ENCODE measurements at regions not wholly inside any gene's neighbourhood (a gene's known extent, or its start where the extent isn't known, plus 50 kb on each side); places are given as distances from the start of the nearest gene placed in this dataset.

- TF ChIP-seq, protein P1, sequence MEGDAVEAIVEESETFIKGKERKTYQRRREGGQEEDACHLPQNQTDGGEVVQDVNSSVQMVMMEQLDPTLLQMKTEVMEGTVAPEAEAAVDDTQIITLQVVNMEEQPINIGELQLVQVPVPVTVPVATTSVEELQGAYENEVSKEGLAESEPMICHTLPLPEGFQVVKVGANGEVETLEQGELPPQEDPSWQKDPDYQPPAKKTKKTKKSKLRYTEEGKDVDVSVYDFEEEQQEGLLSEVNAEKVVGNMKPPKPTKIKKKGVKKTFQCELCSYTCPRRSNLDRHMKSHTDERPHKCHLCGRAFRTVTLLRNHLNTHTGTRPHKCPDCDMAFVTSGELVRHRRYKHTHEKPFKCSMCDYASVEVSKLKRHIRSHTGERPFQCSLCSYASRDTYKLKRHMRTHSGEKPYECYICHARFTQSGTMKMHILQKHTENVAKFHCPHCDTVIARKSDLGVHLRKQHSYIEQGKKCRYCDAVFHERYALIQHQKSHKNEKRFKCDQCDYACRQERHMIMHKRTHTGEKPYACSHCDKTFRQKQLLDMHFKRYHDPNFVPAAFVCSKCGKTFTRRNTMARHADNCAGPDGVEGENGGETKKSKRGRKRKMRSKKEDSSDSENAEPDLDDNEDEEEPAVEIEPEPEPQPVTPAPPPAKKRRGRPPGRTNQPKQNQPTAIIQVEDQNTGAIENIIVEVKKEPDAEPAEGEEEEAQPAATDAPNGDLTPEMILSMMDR (conservative IDR thresholded peaks at IDR 0.05; ENCODE audit: low read depth in 2 of 2): no peak
- TF ChIP-seq ZNF462 (CRISPR knock-in tag; IDR thresholded peaks at IDR 0.05) (no peak), EZH2 (IDR thresholded peaks at IDR 0.05; ENCODE audit: low read depth, unreplicated experiment) (no peak), POLR2AphosphoS5 (IDR thresholded peaks at IDR 0.05; ENCODE audit: low read depth) (no peak), ZNF331 (CRISPR knock-in tag; IDR thresholded peaks at IDR 0.05; ENCODE audit: low read depth) (no peak), STAT1 (IDR thresholded peaks at IDR 0.05; ENCODE audit: unreplicated experiment) (no peak), ZNF114 (CRISPR knock-in tag; IDR thresholded peaks at IDR 0.05) (no peak), EZH2phosphoT487 (IDR thresholded peaks at IDR 0.05; ENCODE audit: unreplicated experiment) (no peak), CREB1 (CRISPR knock-in tag; IDR thresholded peaks at IDR 0.05; ENCODE audit: low read depth) (no peak), JUNB (IDR thresholded peaks at IDR 0.05; ENCODE audit: unreplicated experiment) (no peak), NANOG (IDR thresholded peaks at IDR 0.05; ENCODE audit: borderline replicate concordance) (no peak)
- TF ChIP-seq, protein P2, sequence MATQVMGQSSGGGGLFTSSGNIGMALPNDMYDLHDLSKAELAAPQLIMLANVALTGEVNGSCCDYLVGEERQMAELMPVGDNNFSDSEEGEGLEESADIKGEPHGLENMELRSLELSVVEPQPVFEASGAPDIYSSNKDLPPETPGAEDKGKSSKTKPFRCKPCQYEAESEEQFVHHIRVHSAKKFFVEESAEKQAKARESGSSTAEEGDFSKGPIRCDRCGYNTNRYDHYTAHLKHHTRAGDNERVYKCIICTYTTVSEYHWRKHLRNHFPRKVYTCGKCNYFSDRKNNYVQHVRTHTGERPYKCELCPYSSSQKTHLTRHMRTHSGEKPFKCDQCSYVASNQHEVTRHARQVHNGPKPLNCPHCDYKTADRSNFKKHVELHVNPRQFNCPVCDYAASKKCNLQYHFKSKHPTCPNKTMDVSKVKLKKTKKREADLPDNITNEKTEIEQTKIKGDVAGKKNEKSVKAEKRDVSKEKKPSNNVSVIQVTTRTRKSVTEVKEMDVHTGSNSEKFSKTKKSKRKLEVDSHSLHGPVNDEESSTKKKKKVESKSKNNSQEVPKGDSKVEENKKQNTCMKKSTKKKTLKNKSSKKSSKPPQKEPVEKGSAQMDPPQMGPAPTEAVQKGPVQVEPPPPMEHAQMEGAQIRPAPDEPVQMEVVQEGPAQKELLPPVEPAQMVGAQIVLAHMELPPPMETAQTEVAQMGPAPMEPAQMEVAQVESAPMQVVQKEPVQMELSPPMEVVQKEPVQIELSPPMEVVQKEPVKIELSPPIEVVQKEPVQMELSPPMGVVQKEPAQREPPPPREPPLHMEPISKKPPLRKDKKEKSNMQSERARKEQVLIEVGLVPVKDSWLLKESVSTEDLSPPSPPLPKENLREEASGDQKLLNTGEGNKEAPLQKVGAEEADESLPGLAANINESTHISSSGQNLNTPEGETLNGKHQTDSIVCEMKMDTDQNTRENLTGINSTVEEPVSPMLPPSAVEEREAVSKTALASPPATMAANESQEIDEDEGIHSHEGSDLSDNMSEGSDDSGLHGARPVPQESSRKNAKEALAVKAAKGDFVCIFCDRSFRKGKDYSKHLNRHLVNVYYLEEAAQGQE (IDR thresholded peaks at IDR 0.05; ENCODE audit: unreplicated experiment): no peak
- TF ChIP-seq, protein P3, sequence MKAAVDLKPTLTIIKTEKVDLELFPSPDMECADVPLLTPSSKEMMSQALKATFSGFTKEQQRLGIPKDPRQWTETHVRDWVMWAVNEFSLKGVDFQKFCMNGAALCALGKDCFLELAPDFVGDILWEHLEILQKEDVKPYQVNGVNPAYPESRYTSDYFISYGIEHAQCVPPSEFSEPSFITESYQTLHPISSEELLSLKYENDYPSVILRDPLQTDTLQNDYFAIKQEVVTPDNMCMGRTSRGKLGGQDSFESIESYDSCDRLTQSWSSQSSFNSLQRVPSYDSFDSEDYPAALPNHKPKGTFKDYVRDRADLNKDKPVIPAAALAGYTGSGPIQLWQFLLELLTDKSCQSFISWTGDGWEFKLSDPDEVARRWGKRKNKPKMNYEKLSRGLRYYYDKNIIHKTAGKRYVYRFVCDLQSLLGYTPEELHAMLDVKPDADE (IDR thresholded peaks at IDR 0.05): no peak
These were observed 244.8 kb downstream of the DLL1 start for GRCh38 chr6:170045981-170046667.

All from GM23338 (cell line).